ENCODE measurements at regions not wholly inside any gene's neighbourhood (a gene's known extent, or its start where the extent isn't known, plus 50 kb on each side); places are given as distances from the start of the nearest gene placed in this dataset.

DNA sequence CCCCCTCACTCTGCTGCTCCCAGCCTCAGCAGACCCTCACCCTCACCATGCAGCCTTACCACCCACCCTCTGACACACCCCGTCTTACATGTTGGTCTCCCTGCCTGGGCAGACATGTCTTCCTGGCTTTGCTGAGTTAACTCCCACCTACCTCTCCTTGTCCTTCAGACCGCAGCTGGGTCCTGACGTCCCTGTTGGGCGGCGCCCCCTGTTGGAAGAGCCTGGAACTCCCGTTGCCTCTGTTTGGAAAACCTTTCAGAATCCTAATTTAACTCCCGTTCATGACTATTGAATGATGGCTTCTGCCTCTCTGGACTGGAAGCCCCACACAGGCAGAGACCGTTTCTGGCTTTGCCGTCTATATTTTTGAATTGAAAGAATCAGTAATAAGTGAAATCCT is 245.1 kb downstream of the MYLK4 start:
- 26% methylated on average over 9 of the region's 9 CpGs for WGBS (ENCODE audit: low lambda C conversion rate)
- no peak for DNase-seq (ENCODE audit: low spot score)
- Histone ChIP-seq H3K79me2 (ENCODE audit: insufficient read depth, low read length) (no peaks in the 10 kb centered on the region), H3K36me3 (replicated peaks in 1 of 2; ENCODE audit: control insufficient read depth in 1 of 2, insufficient read depth in 2 of 2, low read length in 2 of 2) (no peaks in the 10 kb centered on the region), H3K4me1 (ENCODE audit: insufficient read depth, low read length) (peaks cover 38% of the 10 kb centered on the region), H3K27me3 (ENCODE audit: control insufficient read depth in 1 of 2, insufficient read depth in 2 of 2, low read length in 2 of 2) (no peaks in the 10 kb centered on the region), H3K27ac (ENCODE audit: extremely low read length, insufficient read depth, low read length) (no peak overlapping the region), H3K9ac (ENCODE audit: insufficient read depth, low read depth, low read length) (no peak overlapping the region), H3K4me2 (ENCODE audit: low read depth, low read length) (no peak overlapping the region), H3K9me3 (ENCODE audit: low read length) (no peaks in the 10 kb centered on the region), H4K20me1 (ENCODE audit: insufficient read depth, low read length) (no peaks in the 10 kb centered on the region), H2AFZ (ENCODE audit: low read length) (no peak overlapping the region), H3K4me3 (replicated peaks in 1 of 3; ENCODE audit: insufficient read depth in 1 of 3, low read depth in 2 of 3, low read length in 3 of 3) (no peak overlapping the region)
- no peak for ATAC-seq
- TF ChIP-seq ZNF276 (CRISPR knock-in tag; IDR thresholded peaks at IDR 0.05; ENCODE audit: low read depth) (no peak), ZNF367 (CRISPR knock-in tag; IDR thresholded peaks at IDR 0.05; ENCODE audit: borderline replicate concordance) (no peak), ZNF598 (CRISPR knock-in tag; IDR thresholded peaks at IDR 0.05; ENCODE audit: borderline replicate concordance) (no peak), DNMT1 (CRISPR knock-in tag; IDR thresholded peaks at IDR 0.05) (no peak), ZNF24 (IDR thresholded peaks at IDR 0.05) (no peak), NONO (IDR thresholded peaks at IDR 0.05) (no peak), NONO (CRISPR knock-in tag; conservative IDR thresholded peaks at IDR 0.05) (0 out of 2 replicates have a peak, but pooled peaks have one; percentile 28), AGO1 (IDR thresholded peaks at IDR 0.05; ENCODE audit: low read depth, low read length, poor library complexity, severe bottlenecking) (no peak), MATR3 (CRISPR knock-in tag; IDR thresholded peaks at IDR 0.05) (no peak), ZFX (CRISPR knock-in tag; IDR thresholded peaks at IDR 0.05; ENCODE audit: low read depth) (no peak), XRCC5 (optimal IDR thresholded peaks at IDR 0.05; ENCODE audit: low read length) (peak; percentile 27), NCOA1 (CRISPR knock-in tag; IDR thresholded peaks at IDR 0.05) (no peak), NFE2L2 (IDR thresholded peaks at IDR 0.05; ENCODE audit: low read length) (no peak), ZNF878 (CRISPR knock-in tag; IDR thresholded peaks at IDR 0.05) (no peak), ZMYM2 (CRISPR knock-in tag; IDR thresholded peaks at IDR 0.05) (no peak)
- TF ChIP-seq, protein P1, sequence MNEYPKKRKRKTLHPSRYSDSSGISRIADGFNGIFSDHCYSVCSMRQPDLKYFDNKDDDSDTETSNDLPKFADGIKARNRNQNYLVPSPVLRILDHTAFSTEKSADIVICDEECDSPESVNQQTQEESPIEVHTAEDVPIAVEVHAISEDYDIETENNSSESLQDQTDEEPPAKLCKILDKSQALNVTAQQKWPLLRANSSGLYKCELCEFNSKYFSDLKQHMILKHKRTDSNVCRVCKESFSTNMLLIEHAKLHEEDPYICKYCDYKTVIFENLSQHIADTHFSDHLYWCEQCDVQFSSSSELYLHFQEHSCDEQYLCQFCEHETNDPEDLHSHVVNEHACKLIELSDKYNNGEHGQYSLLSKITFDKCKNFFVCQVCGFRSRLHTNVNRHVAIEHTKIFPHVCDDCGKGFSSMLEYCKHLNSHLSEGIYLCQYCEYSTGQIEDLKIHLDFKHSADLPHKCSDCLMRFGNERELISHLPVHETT (CRISPR knock-in tag; conservative IDR thresholded peaks at IDR 0.05) = no peak
- TF ChIP-seq, protein P2, sequence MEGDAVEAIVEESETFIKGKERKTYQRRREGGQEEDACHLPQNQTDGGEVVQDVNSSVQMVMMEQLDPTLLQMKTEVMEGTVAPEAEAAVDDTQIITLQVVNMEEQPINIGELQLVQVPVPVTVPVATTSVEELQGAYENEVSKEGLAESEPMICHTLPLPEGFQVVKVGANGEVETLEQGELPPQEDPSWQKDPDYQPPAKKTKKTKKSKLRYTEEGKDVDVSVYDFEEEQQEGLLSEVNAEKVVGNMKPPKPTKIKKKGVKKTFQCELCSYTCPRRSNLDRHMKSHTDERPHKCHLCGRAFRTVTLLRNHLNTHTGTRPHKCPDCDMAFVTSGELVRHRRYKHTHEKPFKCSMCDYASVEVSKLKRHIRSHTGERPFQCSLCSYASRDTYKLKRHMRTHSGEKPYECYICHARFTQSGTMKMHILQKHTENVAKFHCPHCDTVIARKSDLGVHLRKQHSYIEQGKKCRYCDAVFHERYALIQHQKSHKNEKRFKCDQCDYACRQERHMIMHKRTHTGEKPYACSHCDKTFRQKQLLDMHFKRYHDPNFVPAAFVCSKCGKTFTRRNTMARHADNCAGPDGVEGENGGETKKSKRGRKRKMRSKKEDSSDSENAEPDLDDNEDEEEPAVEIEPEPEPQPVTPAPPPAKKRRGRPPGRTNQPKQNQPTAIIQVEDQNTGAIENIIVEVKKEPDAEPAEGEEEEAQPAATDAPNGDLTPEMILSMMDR (CRISPR knock-in tag; IDR thresholded peaks at IDR 0.05) = peak; percentile 62
- intact Hi-C loops (cut with micrococcal nuclease; ENCODE audit: unreplicated experiment) = no loop called here
- ChIA-PET CTCF (ENCODE audit: low intra/inter-chr PET ratio, low total read pairs) (no interaction called here), POLR2A (no interaction called here)
- no TSS peak for BruUV-seq (replicated peaks)
- in situ Hi-C loops (cut with HindIII; ENCODE audit: extremely low pct_ligation_motif_present, low pct_unique_long_range_greater_than_20kb) = no loop called here
- FAIRE-seq = no peak
